NCI-H69 (cell line): ENCODE measurements at regions not wholly inside any gene's neighbourhood (a gene's known extent, or its start where the extent isn't known, plus 50 kb on each side); places are given as distances from the start of the nearest gene placed in this dataset.
"Not testable (repeated sequence)": the region's sequence is repeated elsewhere in the genome, so short reads cannot be mapped to it uniquely, and the experiment has no call there.

Experiments used
- DNase-seq: peaks from one replicate; lab custom pipeline; 2025; lab: John Stamatoyannopoulos, UW

DNA sequence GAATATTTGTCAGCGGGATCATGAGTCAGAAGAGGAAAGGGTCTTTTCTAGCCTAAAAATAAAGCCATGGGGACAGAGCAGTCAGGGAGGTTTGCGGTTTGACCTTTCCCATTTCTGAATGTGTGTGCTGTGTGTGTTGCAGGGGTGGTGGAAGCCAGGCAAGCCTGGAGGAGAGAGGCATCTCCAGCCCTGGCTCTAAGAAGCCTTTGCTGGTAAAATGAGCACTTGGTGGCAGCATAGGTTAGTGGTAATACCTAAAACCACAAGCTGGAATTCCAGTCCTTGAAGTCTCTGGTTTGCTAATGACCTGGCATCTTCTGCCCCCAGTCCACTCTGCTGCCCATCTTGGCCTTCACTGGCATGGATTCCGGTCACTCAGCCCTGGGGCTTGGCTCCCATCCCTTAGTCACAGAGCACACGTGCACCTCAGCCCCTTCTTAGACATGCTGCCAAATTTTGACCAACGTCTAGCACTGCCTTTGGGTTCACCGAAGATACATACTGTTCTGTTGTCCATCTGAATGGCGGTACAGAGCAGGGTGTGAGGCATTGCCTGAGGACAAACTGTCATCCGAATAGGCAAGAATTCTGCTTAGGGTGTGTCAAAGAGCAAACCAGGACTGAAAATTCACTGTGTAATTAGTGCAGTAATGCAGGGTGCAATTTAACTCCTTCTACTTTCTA, 52.7 kb downstream of the KCNA5 start:
- DNase-seq: peak; percentile 48

DNA sequence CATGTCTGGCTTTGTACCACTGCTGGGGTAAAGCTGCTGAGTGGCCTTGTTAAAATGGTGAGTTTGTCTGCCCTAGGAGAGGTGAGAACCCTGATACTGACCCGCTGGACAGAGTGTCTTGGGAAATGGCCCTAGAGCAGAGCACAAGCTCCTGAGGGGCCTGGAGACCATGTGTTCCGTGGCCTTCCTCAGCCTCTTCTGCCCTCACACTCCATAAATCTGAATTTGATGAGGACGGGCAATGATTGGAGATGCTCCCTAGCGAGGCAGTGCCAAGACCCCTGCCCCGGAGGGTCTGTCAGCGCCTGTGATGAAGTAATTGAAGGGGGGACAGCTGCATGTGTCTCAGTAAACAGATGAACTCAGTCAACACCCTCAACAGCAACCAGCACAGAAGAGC, 54.1 kb downstream of the KCNA5 start:
- DNase-seq: no peak

DNA sequence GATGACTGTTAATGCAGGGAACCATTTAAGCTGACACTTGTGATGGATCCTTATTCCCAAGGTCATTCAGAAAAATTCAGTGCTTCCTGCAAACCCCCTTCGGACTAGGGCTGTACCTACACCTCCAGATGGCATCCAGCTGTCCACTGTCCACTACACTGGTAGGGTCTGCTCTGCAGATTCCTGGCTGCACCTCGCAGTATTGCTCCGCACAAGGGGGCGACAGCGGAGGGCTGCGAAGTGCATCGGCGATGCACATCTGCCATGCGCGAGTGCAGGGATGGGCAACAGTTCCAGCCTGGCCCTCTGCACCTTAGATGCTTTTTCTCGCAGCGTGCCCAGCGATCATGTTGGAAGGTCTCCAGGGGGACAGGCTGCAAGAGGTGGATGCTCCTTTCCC, 55.5 kb downstream of the KCNA5 start:
- no peak for DNase-seq

DNA sequence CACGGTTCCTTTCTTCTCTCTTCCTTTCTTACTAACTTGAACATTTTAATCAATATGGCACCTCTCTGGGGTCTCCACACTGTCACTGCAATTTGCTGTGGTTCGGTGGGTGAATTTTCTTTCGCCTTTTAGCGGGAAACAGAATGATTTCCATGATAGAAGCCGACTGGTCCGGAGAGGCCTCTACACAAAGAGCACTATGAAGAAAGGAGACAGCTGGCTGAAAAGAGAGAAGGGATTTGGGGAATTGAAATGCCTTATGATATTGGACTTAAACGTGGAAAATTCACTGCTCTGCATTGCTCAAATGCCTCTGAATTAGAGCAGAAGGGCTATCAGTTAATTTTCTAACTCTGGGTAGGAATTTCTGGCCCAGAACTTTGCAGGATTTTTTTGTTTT, 55.9 kb downstream of the KCNA5 start:
- no peak for DNase-seq

DNA sequence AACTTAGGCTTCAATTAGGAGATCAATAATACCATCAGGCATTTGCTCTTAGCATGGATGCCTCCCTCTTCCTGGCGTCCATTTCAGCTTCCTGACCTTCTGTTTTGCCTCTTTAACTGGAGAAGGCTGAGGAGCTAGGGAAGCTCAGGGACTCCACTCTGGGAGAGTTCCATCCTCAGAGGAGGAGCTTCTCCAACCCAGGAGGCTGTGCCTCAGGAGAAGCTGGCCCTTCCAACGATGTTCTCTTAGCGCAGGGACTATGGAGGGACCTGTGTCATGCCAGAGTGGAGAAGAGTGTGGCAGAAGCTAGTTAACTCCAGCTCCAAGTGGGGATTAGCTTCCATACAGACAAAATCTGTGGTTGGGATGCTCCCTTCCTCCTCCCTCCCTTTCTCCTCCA, 58.0 kb downstream of the KCNA5 start:
- no peak for DNase-seq

DNA sequence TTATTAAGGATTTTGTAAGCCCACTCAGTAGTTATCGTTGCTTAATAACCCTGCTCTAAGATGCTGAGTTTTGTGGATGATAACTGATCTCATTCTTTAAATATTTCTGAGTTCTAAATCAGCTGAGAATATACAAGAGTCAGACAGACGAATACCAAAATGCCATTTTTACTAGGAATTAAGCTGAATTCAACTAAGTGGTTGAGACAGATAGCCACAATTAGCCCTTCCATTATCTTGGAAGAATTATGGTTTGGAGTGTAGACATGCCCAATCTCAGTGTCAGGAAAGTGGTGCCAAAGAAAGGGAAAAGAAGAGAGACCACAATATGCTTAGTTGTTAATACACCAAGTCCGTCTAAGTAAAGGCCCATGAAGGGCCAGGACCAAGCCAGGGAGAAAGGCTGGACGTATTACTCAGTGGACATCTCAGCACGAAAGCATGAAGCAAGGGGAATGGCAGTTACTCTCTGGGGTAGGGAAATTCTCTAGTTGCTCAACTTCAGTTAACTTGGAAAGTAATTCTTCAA, 58.6 kb downstream of the KCNA5 start:
- DNase-seq: no peak

DNA sequence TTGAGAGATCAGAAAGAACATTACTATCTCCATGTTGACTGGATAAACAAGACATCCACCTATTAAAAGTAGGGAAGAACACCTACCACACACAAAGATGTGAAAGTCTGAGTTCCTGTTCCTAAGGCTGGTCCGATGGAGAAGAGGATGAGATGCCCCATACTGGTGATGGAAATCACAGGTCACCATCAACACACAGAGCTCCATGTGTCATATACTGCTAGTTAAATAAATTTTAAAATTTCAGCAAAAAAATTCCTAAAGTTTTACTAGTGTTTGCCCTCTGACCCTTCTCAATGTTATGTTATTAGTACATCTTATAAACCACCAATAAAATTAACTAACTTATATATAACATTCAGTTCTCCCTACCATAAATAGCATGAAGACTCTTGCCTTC, 59.1 kb downstream of the KCNA5 start:
- DNase-seq: no peak

DNA sequence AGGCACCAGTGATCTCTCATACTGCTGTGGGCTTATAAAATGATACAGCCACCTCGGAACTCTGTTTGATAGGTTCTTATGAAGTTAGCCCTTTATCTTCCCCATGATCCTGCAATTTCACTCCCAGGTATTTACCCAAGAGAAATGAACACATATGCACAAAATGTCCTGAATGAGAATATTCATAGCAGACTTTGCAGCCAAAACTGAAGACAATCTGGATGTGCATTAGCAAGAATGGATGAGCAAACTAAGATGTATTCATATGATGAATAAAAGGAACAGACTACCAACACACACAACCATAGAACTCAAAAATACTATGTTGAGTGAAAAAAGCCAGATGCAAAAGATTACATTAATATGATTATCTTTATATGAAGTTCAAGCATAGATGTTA, 66.7 kb downstream of the KCNA5 start:
- DNase-seq: no peak

GRCh38 chr12:5114436-5114835, 70.8 kb downstream of the KCNA5 start:
- DNase-seq: no peak

- DNase-seq: not testable (repeated sequence)
Observed at GRCh38 chr12:5121784-5122183, 78.1 kb downstream of the KCNA5 start.

GRCh38 chr12:5122256-5122831, 78.7 kb downstream of the KCNA5 start:
- DNase-seq: peak; percentile 49

DNA sequence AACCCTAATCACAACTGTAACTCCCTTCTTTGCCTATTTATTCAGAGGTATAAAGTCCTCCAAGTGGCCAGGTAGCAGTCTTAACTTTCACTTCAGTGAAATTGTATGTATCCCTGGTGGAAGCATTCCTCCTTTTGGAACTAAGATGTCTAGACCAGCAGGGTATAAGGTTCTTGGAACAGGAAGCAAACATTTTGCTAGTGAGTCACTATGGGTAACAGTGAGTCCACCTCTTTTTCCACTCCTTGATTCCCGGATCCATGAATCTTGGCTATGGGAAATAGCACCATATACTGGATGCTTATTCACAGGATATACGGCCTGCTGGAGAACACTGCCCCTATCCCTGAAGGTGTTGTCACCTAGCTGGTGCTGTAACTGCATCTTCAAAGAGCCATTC, 80.2 kb downstream of the KCNA5 start:
- DNase-seq: no peak

GRCh38 chr12:5124401-5124800, 80.7 kb downstream of the KCNA5 start:
- DNase-seq: peak; percentile 94

- DNase-seq: no peak
Observed at GRCh38 chr12:5134861-5135525, 91.3 kb downstream of the KCNA5 start.

- DNase-seq: no peak
Observed at GRCh38 chr12:5138256-5138655, 94.6 kb downstream of the KCNA5 start.

DNA sequence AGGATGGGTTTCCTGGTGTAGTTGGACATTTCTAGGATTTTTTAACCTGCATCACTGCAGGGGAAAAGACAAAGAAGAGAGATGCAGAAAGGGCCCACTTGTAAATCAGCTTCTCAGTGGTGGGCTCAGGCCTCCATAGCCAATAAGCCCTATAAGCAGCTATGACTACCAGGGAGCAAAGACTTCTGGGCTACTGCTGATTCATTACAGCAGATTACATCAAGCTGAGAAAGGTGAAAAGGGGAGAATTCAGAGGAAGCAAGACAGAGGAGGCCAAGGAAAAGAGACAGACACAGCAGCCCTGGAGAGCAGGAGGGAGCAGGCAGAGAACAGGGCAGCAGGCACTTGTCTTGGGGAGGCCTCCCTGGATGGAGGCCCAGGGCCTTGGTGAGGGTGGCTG, 95.2 kb downstream of the KCNA5 start:
- no peak for DNase-seq

GRCh38 chr12:5139751-5140150, 96.1 kb downstream of the KCNA5 start:
- DNase-seq: no peak

DNA sequence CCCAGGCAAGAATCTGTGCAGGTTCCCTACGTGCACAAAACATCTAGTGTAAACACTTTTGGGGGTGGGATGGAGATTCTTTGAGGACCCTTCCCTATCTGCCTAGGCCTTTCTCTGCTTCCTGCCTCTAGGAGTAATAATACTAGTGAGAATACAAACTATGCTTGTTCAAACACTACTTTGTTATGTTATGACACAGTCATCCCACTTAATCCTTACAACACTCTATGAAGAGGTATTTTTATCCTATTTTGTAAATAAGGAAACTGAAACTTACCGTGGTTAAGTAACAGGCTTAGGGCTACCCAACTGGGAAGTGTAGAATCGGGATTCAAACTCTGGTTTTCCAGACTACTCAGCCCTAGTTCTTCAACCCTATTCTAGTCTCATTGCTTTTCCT, 96.5 kb downstream of the KCNA5 start:
- DNase-seq: no peak

DNA sequence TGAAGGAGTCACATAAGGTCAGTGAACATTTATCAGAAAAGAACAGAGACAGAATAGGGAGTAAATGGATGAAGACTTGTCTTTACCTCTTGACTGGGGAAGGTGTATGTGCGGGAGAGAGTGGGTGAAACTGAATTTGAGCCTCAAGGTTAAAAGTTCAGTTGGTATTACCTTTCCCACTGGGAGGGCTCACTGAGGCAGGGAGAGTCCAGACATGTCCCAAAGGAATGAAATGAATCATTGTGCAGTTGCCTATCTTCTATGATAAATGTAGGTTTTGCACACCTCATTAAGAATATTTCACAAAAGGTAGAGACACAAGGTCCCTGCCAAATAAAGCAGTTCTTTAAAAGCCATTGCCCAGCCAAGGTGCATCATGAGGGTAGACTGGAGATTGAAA, 105.2 kb downstream of the KCNA5 start:
- DNase-seq: peak; percentile 39

- DNase-seq: peak; percentile 29
Observed at GRCh38 chr12:5154091-5154490, 110.4 kb downstream of the KCNA5 start.

DNA sequence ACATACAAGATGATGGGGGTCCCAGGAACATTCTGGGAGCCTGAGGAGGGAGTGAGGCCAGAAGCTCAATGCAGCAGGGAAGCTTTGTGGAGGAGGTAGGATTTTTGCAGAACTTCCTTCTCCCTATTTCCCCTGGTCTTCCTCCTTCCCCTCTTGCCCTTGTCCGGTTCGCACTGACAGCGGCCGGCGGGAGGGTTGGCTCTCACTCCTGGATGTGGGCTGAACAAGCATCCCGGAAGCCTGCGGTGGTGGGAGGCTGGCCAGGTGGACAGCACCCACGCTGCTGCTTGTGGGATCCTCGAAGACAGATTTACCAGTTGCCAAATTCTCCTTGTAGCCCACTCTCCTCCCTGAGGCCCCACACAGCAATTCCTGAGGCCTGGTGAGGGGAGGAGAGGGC, 112.2 kb downstream of the KCNA5 start:
- no peak for DNase-seq

- DNase-seq: no peak
Observed at GRCh38 chr12:5160827-5161226, 117.1 kb downstream of the KCNA5 start.

DNA sequence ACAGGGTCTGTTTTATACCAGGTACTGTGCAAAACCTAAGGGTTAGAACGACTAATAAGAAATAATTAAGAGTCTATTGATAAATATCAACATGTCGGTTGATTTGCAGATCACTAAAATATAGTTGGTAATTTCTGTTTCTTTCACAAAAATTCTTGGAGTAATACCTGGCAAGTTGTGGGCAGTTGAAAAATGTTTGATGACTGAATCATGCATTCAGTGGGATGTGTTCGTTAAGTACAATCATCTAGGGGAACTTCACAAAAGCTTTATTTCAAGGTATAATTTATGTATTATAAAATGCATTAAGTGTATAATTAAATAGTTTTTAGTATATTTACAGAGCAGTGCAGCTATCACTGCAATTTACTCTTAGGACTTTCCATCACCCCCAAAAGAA, 120.0 kb downstream of the KCNA5 start:
- no peak for DNase-seq
